ENCODE measurements at regions not wholly inside any gene's neighbourhood (a gene's known extent, or its start where the extent isn't known, plus 50 kb on each side); places are given as distances from the start of the nearest gene placed in this dataset.
"Not testable (repeated sequence)": the region's sequence is repeated elsewhere in the genome, so short reads cannot be mapped to it uniquely, and the experiment has no call there.

- BruUV-seq (replicated peaks) = no TSS peak
- Mint-ChIP-seq H3K4me1 (ENCODE audit: insufficient read depth, unreplicated experiment) (peaks cover 31% of the 10 kb centered on the region), H3K36me3 (ENCODE audit: insufficient read depth, unreplicated experiment) (peaks cover 4% of the 10 kb centered on the region), H3K9me3 (ENCODE audit: unreplicated experiment) (no peaks in the 10 kb centered on the region), H3K4me3 (ENCODE audit: unreplicated experiment) (no peak overlapping the region), H3K27ac (ENCODE audit: low read depth, unreplicated experiment) (peak overlapping the region; percentile 91), H3K27me3 (ENCODE audit: insufficient read depth, unreplicated experiment) (no peaks in the 10 kb centered on the region)
- intact Hi-C loops (cut with micrococcal nuclease) = loop anchor here (5.0 kb wide), 2 partner anchors 44 to 151 kb away; no protein-coding TSS in a partner anchor
- CTCF ChIA-PET = interaction anchor here (0.5 to 1.1 kb wide), 6 partner anchors 20 to 165 kb away, joined by 3 to 4 read pairs (median 3); no protein-coding TSS in a partner anchor
- POLR2A ChIA-PET = interaction anchor here (0.7 to 4.6 kb wide), 13 partner anchors 10 to 137 kb away, joined by 3 to 58 read pairs (median 4); partner anchors contain the start of gene ZFAND5
- peak; percentile 52 for DNase-seq (ENCODE audit: unreplicated experiment)
- TF ChIP-seq CTCF (IDR thresholded peaks at IDR 0.05; ENCODE audit: unreplicated experiment) = no peak
These were observed 76.2 kb upstream of the ZFAND5 start for GRCh38 chr9:72440992-72441847.

GRCh38 chr9:72440378-72440777, 75.4 kb upstream of the ZFAND5 start:
- H3K9me3 Mint-ChIP-seq (ENCODE audit: unreplicated experiment) = no peaks in the 10 kb centered on the region
- ChIA-PET POLR2A (interaction anchor here (1.1 to 4.6 kb wide), 9 partner anchors 11 to 137 kb away, joined by 3 to 58 read pairs (median 8); partner anchors contain the start of gene ZFAND5), CTCF (interaction anchor here (0.6 to 1.1 kb wide), 5 partner anchors 9 to 817 kb away, joined by 3 to 4 read pairs (median 3); no protein-coding TSS in a partner anchor)
- peaks cover 31% of the 10 kb centered on the region for H3K4me1 Mint-ChIP-seq (ENCODE audit: insufficient read depth, unreplicated experiment)
- no peaks in the 10 kb centered on the region for H3K27me3 Mint-ChIP-seq (ENCODE audit: insufficient read depth, unreplicated experiment)
- no TSS peak for BruUV-seq (replicated peaks)
- H3K27ac Mint-ChIP-seq (ENCODE audit: low read depth, unreplicated experiment) = no peak overlapping the region
- DNase-seq (ENCODE audit: unreplicated experiment) = no peak
- no peaks in the 10 kb centered on the region for H3K36me3 Mint-ChIP-seq (ENCODE audit: insufficient read depth, unreplicated experiment)
- H3K4me3 Mint-ChIP-seq (ENCODE audit: unreplicated experiment) = no peak overlapping the region
- no peak for TF ChIP-seq CTCF (IDR thresholded peaks at IDR 0.05; ENCODE audit: unreplicated experiment)
- intact Hi-C loops (cut with micrococcal nuclease) = loop anchor here (5.0 kb wide), 2 partner anchors 43 to 152 kb away; no protein-coding TSS in a partner anchor

- not testable (repeated sequence) for BruUV-seq (replicated peaks)
These were observed 68.7 kb upstream of the ZFAND5 start for GRCh38 chr9:72433616-72434267.

GRCh38 chr9:72431036-72431435, 66.0 kb upstream of the ZFAND5 start:
- no peaks in the 10 kb centered on the region for H3K27me3 Mint-ChIP-seq (ENCODE audit: insufficient read depth, unreplicated experiment)
- peak overlapping the region; percentile 16 for H3K27ac Mint-ChIP-seq (ENCODE audit: low read depth, unreplicated experiment)
- intact Hi-C loops (cut with micrococcal nuclease) = no loop called here
- no peak for TF ChIP-seq CTCF (IDR thresholded peaks at IDR 0.05; ENCODE audit: unreplicated experiment)
- peaks cover 4% of the 10 kb centered on the region for H3K4me1 Mint-ChIP-seq (ENCODE audit: insufficient read depth, unreplicated experiment)
- no peak overlapping the region for H3K4me3 Mint-ChIP-seq (ENCODE audit: unreplicated experiment)
- no peaks in the 10 kb centered on the region for H3K9me3 Mint-ChIP-seq (ENCODE audit: unreplicated experiment)
- no TSS peak for BruUV-seq (replicated peaks)
- no peak for DNase-seq (ENCODE audit: unreplicated experiment)
- ChIA-PET CTCF (interaction anchor here (0.7 to 0.8 kb wide), 2 partner anchors 25 to 473 kb away, joined by 3 read pairs; no protein-coding TSS in a partner anchor), POLR2A (interaction anchor here (0.6 to 1.3 kb wide), 9 partner anchors 8 to 663 kb away, joined by 3 to 6 read pairs (median 4); partner anchors contain the start of gene ZFAND5)
- no peaks in the 10 kb centered on the region for H3K36me3 Mint-ChIP-seq (ENCODE audit: insufficient read depth, unreplicated experiment)

More at GRCh38 chr9:72433616-72434267, 68.7 kb upstream of the ZFAND5 start:
- H3K4me3 Mint-ChIP-seq (ENCODE audit: unreplicated experiment); H3K4me1 Mint-ChIP-seq (ENCODE audit: insufficient read depth, unreplicated experiment); intact Hi-C loops (cut with micrococcal nuclease); H3K36me3 Mint-ChIP-seq (ENCODE audit: insufficient read depth, unreplicated experiment); H3K9me3 Mint-ChIP-seq (ENCODE audit: unreplicated experiment); H3K27ac Mint-ChIP-seq (ENCODE audit: low read depth, unreplicated experiment); H3K27me3 Mint-ChIP-seq (ENCODE audit: insufficient read depth, unreplicated experiment): not testable (repeated sequence)
- CTCF ChIA-PET = interaction anchor here (0.6 to 1.4 kb wide), 4 partner anchors 10 to 155 kb away, joined by 3 to 4 read pairs (median 4); no protein-coding TSS in a partner anchor
- DNase-seq (ENCODE audit: unreplicated experiment) = peak; percentile 59
- POLR2A ChIA-PET = interaction anchor here (0.7 to 2.6 kb wide), 8 partner anchors 34 to 146 kb away, joined by 3 to 17 read pairs (median 4); partner anchors contain the start of gene ZFAND5
